HG03520 (cell line): ENCODE measurements at regions not wholly inside any gene's neighbourhood (a gene's known extent, or its start where the extent isn't known, plus 50 kb on each side); places are given as distances from the start of the nearest gene placed in this dataset.

ENCODE experiments used
- ATAC-seq: cut with Tn5 transposase; IDR thresholded peaks from one replicate; pipeline ENCODE4 v1.9.1; 2021; ENCODE audit warnings: mild to moderate bottlenecking, moderate library complexity; ENCODE audit not compliant: unreplicated experiment

GRCh38 chr12:98126637-98127335 lies 388.6 kb upstream of the TMPO start:
- ATAC-seq: no peak

- no peak for ATAC-seq
Observed at GRCh38 chr12:98127336-98127679, 388.1 kb upstream of the TMPO start.

- ATAC-seq: no peak
Observed at GRCh38 chr12:98127854-98128253, 387.5 kb upstream of the TMPO start.

- no peak for ATAC-seq
Observed at GRCh38 chr12:98136544-98136943, 378.8 kb upstream of the TMPO start.

GRCh38 chr12:98137278-98137677 lies 378.1 kb upstream of the TMPO start:
- no peak for ATAC-seq

GRCh38 chr12:98144953-98145352 lies 370.4 kb upstream of the TMPO start:
- no peak for ATAC-seq

GRCh38 chr12:98146043-98146442 lies 369.3 kb upstream of the TMPO start:
- ATAC-seq: no peak

- no peak for ATAC-seq
Observed at GRCh38 chr12:98146487-98146886, 368.9 kb upstream of the TMPO start.

- ATAC-seq: peak; percentile 48
Observed at GRCh38 chr12:98149270-98149669, 366.1 kb upstream of the TMPO start.

GRCh38 chr12:98149691-98150210 lies 365.6 kb upstream of the TMPO start:
- ATAC-seq: peak; percentile 27

GRCh38 chr12:98151105-98151590 lies 364.2 kb upstream of the TMPO start:
- ATAC-seq: no peak

GRCh38 chr12:98151984-98152383 lies 363.4 kb upstream of the TMPO start:
- ATAC-seq: no peak

GRCh38 chr12:98154850-98155249 lies 360.5 kb upstream of the TMPO start:
- no peak for ATAC-seq

GRCh38 chr12:98156697-98157096 lies 358.7 kb upstream of the TMPO start:
- ATAC-seq: no peak

- no peak for ATAC-seq
Observed at GRCh38 chr12:98162906-98163678, 352.3 kb upstream of the TMPO start.

- no peak for ATAC-seq
Observed at GRCh38 chr12:98172304-98172703, 343.1 kb upstream of the TMPO start.

- ATAC-seq: no peak
Observed at GRCh38 chr12:98172801-98173200, 342.6 kb upstream of the TMPO start.

GRCh38 chr12:98173773-98174427 lies 341.5 kb upstream of the TMPO start:
- ATAC-seq: no peak

GRCh38 chr12:98174428-98174809 lies 341.0 kb upstream of the TMPO start:
- no peak for ATAC-seq

- no peak for ATAC-seq
Observed at GRCh38 chr12:98178126-98178525, 337.3 kb upstream of the TMPO start.

GRCh38 chr12:98179151-98179550 lies 336.2 kb upstream of the TMPO start:
- ATAC-seq: no peak

- ATAC-seq: no peak
Observed at GRCh38 chr12:98180603-98181002, 334.8 kb upstream of the TMPO start.
